M059J (cell line): ENCODE measurements at regions not wholly inside any gene's neighbourhood (a gene's known extent, or its start where the extent isn't known, plus 50 kb on each side); places are given as distances from the start of the nearest gene placed in this dataset.
"Not testable (repeated sequence)": the region's sequence is repeated elsewhere in the genome, so short reads cannot be mapped to it uniquely, and the experiment has no call there.

Source experiments
- DNase-seq: peaks from one replicate; pipeline ENCODE4 v3.0.0-alpha.2; 2012; ENCODE audit warnings: low read depth

- DNase-seq = no peak
These were observed 106.7 kb upstream of the ASB18 start for GRCh38 chr2:236370847-236371409.

GRCh38 chr2:236375973-236376476, 111.8 kb upstream of the ASB18 start:
- no peak for DNase-seq

- no peak for DNase-seq
These were observed 112.5 kb upstream of the ASB18 start for GRCh38 chr2:236376566-236377244.

GRCh38 chr2:236380051-236380612, 115.9 kb upstream of the ASB18 start:
- DNase-seq = no peak

- not testable (repeated sequence) for DNase-seq
These were observed 117.0 kb upstream of the ASB18 start for GRCh38 chr2:236381253-236381652.

GRCh38 chr2:236389284-236390216, 125.3 kb upstream of the ASB18 start:
- DNase-seq = not testable (repeated sequence)

- DNase-seq = no peak
These were observed 128.9 kb upstream of the ASB18 start for GRCh38 chr2:236393101-236393500.

- DNase-seq = no peak
These were observed 129.4 kb upstream of the ASB18 start for GRCh38 chr2:236393581-236393980.

GRCh38 chr2:236394571-236394970, 130.4 kb upstream of the ASB18 start:
- no peak for DNase-seq

GRCh38 chr2:236395067-236395466, 130.9 kb upstream of the ASB18 start:
- no peak for DNase-seq

GRCh38 chr2:236396818-236397350, 132.7 kb upstream of the ASB18 start:
- DNase-seq = no peak

- no peak for DNase-seq
These were observed 133.5 kb upstream of the ASB18 start for GRCh38 chr2:236397681-236398080.

- DNase-seq = no peak
These were observed 135.2 kb upstream of the ASB18 start for GRCh38 chr2:236399409-236399808.

- no peak for DNase-seq
These were observed 135.9 kb upstream of the ASB18 start for GRCh38 chr2:236400046-236400574.

GRCh38 chr2:236400594-236401360, 136.6 kb upstream of the ASB18 start:
- no peak for DNase-seq

- no peak for DNase-seq
These were observed 138.0 kb upstream of the ASB18 start for GRCh38 chr2:236402033-236402790.

- DNase-seq = no peak
These were observed 138.9 kb upstream of the ASB18 start for GRCh38 chr2:236403125-236403524.

- DNase-seq = no peak
These were observed 139.6 kb upstream of the ASB18 start for GRCh38 chr2:236403811-236404210.

GRCh38 chr2:236404346-236404745, 140.1 kb upstream of the ASB18 start:
- DNase-seq = no peak

GRCh38 chr2:236405357-236405756, 141.2 kb upstream of the ASB18 start:
- DNase-seq = no peak
